ENCODE measurements at regions not wholly inside any gene's neighbourhood (a gene's known extent, or its start where the extent isn't known, plus 50 kb on each side); places are given as distances from the start of the nearest gene placed in this dataset.

DNA sequence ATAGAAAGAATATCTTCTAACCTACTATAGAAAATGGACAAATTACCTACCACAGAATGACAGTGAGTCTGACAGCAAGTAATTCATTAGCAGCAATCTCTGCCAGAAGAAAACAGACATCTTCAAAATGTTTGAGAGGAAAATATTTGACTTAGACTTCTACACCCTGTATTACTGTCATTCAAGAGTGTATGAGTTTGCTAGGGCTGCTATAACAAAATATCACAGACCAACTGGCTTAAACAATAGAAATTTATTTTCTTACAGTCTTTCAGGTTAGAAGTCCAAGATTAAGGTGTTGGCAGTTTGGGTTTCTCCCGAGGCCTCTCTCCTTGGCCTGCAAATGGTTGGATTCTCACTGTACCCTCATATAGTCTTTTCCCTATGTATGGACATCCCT lies 52.9 kb upstream of the FGGY start:
- no peaks in the 10 kb centered on the region for H3K36me3 Mint-ChIP-seq (ENCODE audit: low read depth, unreplicated experiment)
- no peak overlapping the region for H3K4me3 Mint-ChIP-seq (ENCODE audit: unreplicated experiment)
- H3K4me1 Mint-ChIP-seq (ENCODE audit: unreplicated experiment) = no peaks in the 10 kb centered on the region
- peaks cover 1% of the 10 kb centered on the region for H3K27me3 Mint-ChIP-seq (ENCODE audit: unreplicated experiment)
- no peak overlapping the region for H3K27ac Mint-ChIP-seq (ENCODE audit: unreplicated experiment)
- TF ChIP-seq, protein P1, sequence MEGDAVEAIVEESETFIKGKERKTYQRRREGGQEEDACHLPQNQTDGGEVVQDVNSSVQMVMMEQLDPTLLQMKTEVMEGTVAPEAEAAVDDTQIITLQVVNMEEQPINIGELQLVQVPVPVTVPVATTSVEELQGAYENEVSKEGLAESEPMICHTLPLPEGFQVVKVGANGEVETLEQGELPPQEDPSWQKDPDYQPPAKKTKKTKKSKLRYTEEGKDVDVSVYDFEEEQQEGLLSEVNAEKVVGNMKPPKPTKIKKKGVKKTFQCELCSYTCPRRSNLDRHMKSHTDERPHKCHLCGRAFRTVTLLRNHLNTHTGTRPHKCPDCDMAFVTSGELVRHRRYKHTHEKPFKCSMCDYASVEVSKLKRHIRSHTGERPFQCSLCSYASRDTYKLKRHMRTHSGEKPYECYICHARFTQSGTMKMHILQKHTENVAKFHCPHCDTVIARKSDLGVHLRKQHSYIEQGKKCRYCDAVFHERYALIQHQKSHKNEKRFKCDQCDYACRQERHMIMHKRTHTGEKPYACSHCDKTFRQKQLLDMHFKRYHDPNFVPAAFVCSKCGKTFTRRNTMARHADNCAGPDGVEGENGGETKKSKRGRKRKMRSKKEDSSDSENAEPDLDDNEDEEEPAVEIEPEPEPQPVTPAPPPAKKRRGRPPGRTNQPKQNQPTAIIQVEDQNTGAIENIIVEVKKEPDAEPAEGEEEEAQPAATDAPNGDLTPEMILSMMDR (IDR thresholded peaks at IDR 0.05; ENCODE audit: unreplicated experiment) = no peak
- no peak for DNase-seq (ENCODE audit: low spot score)
- H3K9me3 Mint-ChIP-seq (ENCODE audit: unreplicated experiment) = peaks cover 7% of the 10 kb centered on the region

DNA sequence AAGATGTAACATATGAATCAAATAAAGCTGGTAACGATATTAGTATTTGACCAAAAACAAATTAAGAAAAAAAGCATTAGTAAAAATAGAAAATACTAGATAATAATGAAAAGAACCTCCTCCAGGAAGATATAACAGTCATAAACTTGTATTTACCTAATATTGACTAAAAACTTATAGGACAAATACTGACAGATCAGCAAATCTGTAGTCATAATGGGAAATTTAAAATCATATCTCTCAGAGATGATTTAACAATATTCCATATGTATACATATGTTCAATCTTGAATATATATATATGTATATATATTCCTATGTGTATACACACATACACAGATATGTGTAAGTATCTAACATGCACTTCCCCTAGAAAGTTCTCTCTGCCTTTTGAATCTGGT lies 52.0 kb upstream of the FGGY start:
- peaks cover 7% of the 10 kb centered on the region for H3K9me3 Mint-ChIP-seq (ENCODE audit: unreplicated experiment)
- H3K27me3 Mint-ChIP-seq (ENCODE audit: unreplicated experiment) = peaks cover 1% of the 10 kb centered on the region
- TF ChIP-seq, protein P1 (IDR thresholded peaks at IDR 0.05; ENCODE audit: unreplicated experiment) = no peak
- H3K27ac Mint-ChIP-seq (ENCODE audit: unreplicated experiment) = no peak overlapping the region
- H3K4me1 Mint-ChIP-seq (ENCODE audit: unreplicated experiment) = no peaks in the 10 kb centered on the region
- H3K4me3 Mint-ChIP-seq (ENCODE audit: unreplicated experiment) = no peak overlapping the region
- H3K36me3 Mint-ChIP-seq (ENCODE audit: low read depth, unreplicated experiment) = no peaks in the 10 kb centered on the region
- no peak for DNase-seq (ENCODE audit: low spot score)

All from endothelial cell (in vitro differentiated cells).